NT2/D1 (cell line): ENCODE measurements at regions not wholly inside any gene's neighbourhood (a gene's known extent, or its start where the extent isn't known, plus 50 kb on each side); places are given as distances from the start of the nearest gene placed in this dataset.
A peak's percentile ranks its signal among the peaks of the same experiment; 100 is the strongest.

ENCODE experiments used
- DNase-seq: peaks from one replicate; pipeline ENCODE4 v3.0.0-alpha.2; 2011; ENCODE audit warnings: low read depth, low spot score
- H3K27me3 ChIP-seq: 2 replicates; pipeline ENCODE4 v1.6.0; 2011; ENCODE audit warnings: mild to moderate bottlenecking; ENCODE audit not compliant: insufficient read length, insufficient read depth
- H3K36me3 ChIP-seq: 2 replicates; pipeline ENCODE4 v1.6.1; 2011; ENCODE audit warnings: mild to moderate bottlenecking, low read length, mixed read lengths; ENCODE audit not compliant: insufficient read depth, insufficient read length
- H3K4me1 ChIP-seq: 2 replicates; pipeline ENCODE4 v1.5.1; 2011; ENCODE audit not compliant: insufficient read depth, insufficient read length
- H3K4me3 ChIP-seq: 2 replicates; pipeline ENCODE4 v1.5.1; 2011; ENCODE audit warnings: low read depth; ENCODE audit not compliant: insufficient read length
- H3K9ac ChIP-seq: 2 replicates; pipeline ENCODE4 v1.6.0; 2011; ENCODE audit warnings: low read depth; ENCODE audit not compliant: insufficient read length
- H3K9me3 ChIP-seq: 2 replicates; pipeline ENCODE4 v1.5.1; 2011; ENCODE audit warnings: mild to moderate bottlenecking, low read length; ENCODE audit not compliant: insufficient read depth
- SUZ12 ChIP-seq: IDR thresholded peaks from 2 replicates; pipeline ENCODE4 v1.6.1; 2011; ENCODE audit not compliant: insufficient read length, insufficient read depth; ENCODE audit errors: extremely low read depth
- YY1 ChIP-seq: IDR thresholded peaks from 2 replicates; pipeline ENCODE4 v1.6.1; 2011; ENCODE audit not compliant: insufficient read length, insufficient read depth
- ZNF274 ChIP-seq: IDR thresholded peaks from 2 replicates; pipeline ENCODE4 v1.6.1; 2011; ENCODE audit warnings: mild to moderate bottlenecking, low read depth, low read length

- H3K27me3 ChIP-seq: no peaks in the 10 kb centered on the region
- H3K4me1 ChIP-seq: no peaks in the 10 kb centered on the region
- TF ChIP-seq YY1: no peak
- no peak for TF ChIP-seq ZNF274
- no peak for TF ChIP-seq SUZ12
- no peaks in the 10 kb centered on the region for H3K9me3 ChIP-seq
- no peak overlapping the region for H3K9ac ChIP-seq
- no peaks in the 10 kb centered on the region for H3K36me3 ChIP-seq
- DNase-seq: no peak
- no peak overlapping the region for H3K4me3 ChIP-seq
These were observed 79.8 kb upstream of the WNT4 start for GRCh38 chr1:22222723-22223122.

- Histone ChIP-seq H3K4me3 (no peak overlapping the region), H3K9me3 (no peaks in the 10 kb centered on the region), H3K27me3 (no peaks in the 10 kb centered on the region), H3K9ac (no peak overlapping the region), H3K4me1 (no peaks in the 10 kb centered on the region), H3K36me3 (no peaks in the 10 kb centered on the region)
- no peak for TF ChIP-seq SUZ12
- TF ChIP-seq YY1: no peak
- TF ChIP-seq ZNF274: no peak
- DNase-seq: no peak
These were observed 80.3 kb upstream of the WNT4 start for GRCh38 chr1:22223176-22223575.

DNA sequence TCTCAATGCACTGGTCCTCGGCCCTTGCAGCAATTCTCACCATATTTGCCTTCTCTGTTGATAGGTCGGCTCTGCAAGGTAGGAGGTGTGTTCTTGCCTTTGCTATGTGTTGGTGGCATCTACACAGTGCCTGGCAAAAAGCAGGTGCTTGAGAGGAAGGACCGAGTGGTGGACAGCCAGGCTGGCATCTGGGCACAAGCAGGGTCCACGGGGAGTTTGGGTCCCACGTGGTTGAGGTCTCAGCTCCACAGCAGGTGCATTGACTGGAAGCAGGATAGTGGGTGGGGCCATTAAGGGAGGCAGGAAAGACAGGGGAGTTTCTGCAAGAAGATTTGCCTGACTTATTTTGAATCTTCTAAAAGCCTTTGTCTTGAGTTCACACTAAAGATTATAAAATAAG lies 81.2 kb upstream of the WNT4 start:
- DNase-seq: no peak
- H3K9me3 ChIP-seq: no peaks in the 10 kb centered on the region
- no peaks in the 10 kb centered on the region for H3K4me1 ChIP-seq
- no peak overlapping the region for H3K4me3 ChIP-seq
- no peak for TF ChIP-seq YY1
- no peak for TF ChIP-seq SUZ12
- no peak for TF ChIP-seq ZNF274
- H3K27me3 ChIP-seq: no peaks in the 10 kb centered on the region
- H3K9ac ChIP-seq: no peak overlapping the region
- H3K36me3 ChIP-seq: no peaks in the 10 kb centered on the region

DNA sequence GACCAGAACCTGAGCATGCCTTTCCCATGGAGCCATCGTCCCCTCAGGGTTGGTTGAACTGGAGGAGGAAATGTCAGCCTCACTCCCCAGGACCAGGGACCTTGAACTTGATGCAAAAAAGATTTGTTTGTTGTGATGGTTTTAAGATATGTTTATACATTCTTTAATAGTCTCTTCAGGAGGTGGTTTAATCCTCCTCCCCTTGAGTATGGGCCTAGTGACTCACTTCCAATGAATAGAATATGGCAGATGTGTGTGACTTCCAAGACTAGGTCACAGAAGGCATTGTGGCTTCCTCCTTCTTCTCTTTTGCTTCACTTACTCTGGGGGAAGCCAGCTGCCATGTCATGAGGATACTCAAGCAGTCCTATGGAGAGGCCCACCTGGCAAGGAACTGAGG lies 81.7 kb upstream of the WNT4 start:
- Histone ChIP-seq H3K27me3 (no peaks in the 10 kb centered on the region), H3K36me3 (no peaks in the 10 kb centered on the region), H3K9me3 (no peaks in the 10 kb centered on the region), H3K4me3 (no peak overlapping the region), H3K4me1 (peaks cover 3% of the 10 kb centered on the region), H3K9ac (no peak overlapping the region)
- DNase-seq: no peak
- TF ChIP-seq YY1: no peak
- no peak for TF ChIP-seq ZNF274
- no peak for TF ChIP-seq SUZ12

DNA sequence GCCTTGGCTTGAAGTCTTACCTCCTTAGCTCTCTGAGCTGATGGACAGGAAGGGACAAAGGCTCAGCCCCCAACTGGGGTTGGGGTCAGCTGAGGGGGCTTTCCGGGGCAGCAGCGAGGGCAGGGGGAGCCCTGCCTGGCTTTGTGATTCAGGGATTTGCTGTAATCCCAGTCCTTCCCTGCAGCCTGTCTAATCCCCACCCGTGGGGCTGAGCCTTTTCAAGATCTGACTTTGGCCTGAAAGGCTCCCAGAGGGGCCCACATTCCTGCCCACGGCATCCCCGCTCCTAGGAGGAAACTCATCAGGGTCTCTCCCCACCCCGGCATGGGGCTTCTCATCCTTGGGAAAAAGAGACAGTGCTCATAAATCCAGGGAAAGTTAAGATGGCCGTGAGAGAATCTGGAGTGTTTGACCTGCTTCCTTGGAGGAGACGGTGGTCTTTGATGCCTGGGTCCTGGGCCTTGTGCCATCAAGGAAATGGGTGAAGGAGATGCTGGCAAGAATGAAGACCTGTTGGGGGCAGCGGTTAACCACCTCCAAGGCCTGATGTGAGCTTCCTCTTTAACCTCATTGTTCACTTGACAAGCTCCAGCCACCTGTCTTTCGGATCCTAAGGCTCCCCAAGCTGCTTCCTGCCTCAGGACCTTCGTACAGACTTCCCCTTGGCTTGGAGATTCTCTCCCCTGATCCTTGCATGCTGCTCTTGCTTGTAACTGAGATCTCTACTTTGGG lies 83.1 kb upstream of the WNT4 start:
- H3K27me3 ChIP-seq: no peaks in the 10 kb centered on the region
- TF ChIP-seq ZNF274 (no peak), SUZ12 (no peak), YY1 (no peak)

GRCh38 chr1:22228074-22228473 lies 85.2 kb upstream of the WNT4 start:
- Histone ChIP-seq H3K4me1 (peaks cover 5% of the 10 kb centered on the region), H3K9me3 (no peaks in the 10 kb centered on the region), H3K27me3 (no peaks in the 10 kb centered on the region), H3K4me3 (no peak overlapping the region), H3K36me3 (no peaks in the 10 kb centered on the region), H3K9ac (no peak overlapping the region)
- no peak for DNase-seq
- TF ChIP-seq YY1 (no peak), ZNF274 (no peak), SUZ12 (no peak)

More for the DNA sequence above, 83.1 kb upstream of the WNT4 start:
- Histone ChIP-seq H3K4me3 (no peak overlapping the region), H3K9me3 (no peaks in the 10 kb centered on the region), H3K9ac (no peak overlapping the region), H3K36me3 (no peaks in the 10 kb centered on the region), H3K4me1 (peaks cover 3% of the 10 kb centered on the region)
- no peak for DNase-seq

GRCh38 chr1:22228505-22228911 lies 85.6 kb upstream of the WNT4 start:
- peak overlapping the region; percentile 18 for H3K9ac ChIP-seq
- H3K4me3 ChIP-seq: no peak overlapping the region

GRCh38 chr1:22229379-22229778 lies 86.5 kb upstream of the WNT4 start:
- H3K36me3 ChIP-seq: no peaks in the 10 kb centered on the region
- TF ChIP-seq ZNF274 (no peak), SUZ12 (no peak), YY1 (no peak)
- H3K27me3 ChIP-seq: no peaks in the 10 kb centered on the region
- DNase-seq: no peak
- peaks cover 16% of the 10 kb centered on the region for H3K4me1 ChIP-seq
- H3K9me3 ChIP-seq: no peaks in the 10 kb centered on the region
- no peak overlapping the region for H3K9ac ChIP-seq
- H3K4me3 ChIP-seq: no peak overlapping the region

More at GRCh38 chr1:22228505-22228911, 85.6 kb upstream of the WNT4 start:
- Histone ChIP-seq H3K27me3 (no peaks in the 10 kb centered on the region), H3K36me3 (no peaks in the 10 kb centered on the region), H3K9me3 (no peaks in the 10 kb centered on the region), H3K4me1 (peaks cover 7% of the 10 kb centered on the region)
- no peak for DNase-seq
- TF ChIP-seq ZNF274: no peak
- TF ChIP-seq YY1: no peak
- no peak for TF ChIP-seq SUZ12
